GM12872 (cell line): ENCODE measurements at regions not wholly inside any gene's neighbourhood (a gene's known extent, or its start where the extent isn't known, plus 50 kb on each side); places are given as distances from the start of the nearest gene placed in this dataset.

Experiments
- TF ChIP-seq, protein P1 (sequence below): IDR thresholded peaks from 3 replicates; pipeline ENCODE4 v1.5.1; 2011; ENCODE audit warnings: low read depth, mild to moderate bottlenecking, low read length, moderate library complexity; ENCODE audit not compliant: insufficient read depth

- TF ChIP-seq, protein P1, sequence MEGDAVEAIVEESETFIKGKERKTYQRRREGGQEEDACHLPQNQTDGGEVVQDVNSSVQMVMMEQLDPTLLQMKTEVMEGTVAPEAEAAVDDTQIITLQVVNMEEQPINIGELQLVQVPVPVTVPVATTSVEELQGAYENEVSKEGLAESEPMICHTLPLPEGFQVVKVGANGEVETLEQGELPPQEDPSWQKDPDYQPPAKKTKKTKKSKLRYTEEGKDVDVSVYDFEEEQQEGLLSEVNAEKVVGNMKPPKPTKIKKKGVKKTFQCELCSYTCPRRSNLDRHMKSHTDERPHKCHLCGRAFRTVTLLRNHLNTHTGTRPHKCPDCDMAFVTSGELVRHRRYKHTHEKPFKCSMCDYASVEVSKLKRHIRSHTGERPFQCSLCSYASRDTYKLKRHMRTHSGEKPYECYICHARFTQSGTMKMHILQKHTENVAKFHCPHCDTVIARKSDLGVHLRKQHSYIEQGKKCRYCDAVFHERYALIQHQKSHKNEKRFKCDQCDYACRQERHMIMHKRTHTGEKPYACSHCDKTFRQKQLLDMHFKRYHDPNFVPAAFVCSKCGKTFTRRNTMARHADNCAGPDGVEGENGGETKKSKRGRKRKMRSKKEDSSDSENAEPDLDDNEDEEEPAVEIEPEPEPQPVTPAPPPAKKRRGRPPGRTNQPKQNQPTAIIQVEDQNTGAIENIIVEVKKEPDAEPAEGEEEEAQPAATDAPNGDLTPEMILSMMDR, result no peak
Observed at GRCh38 chr10:33937036-33937730, 602.7 kb upstream of the NRP1 start.

GRCh38 chr10:33935350-33935749 lies 600.9 kb upstream of the NRP1 start:
- TF ChIP-seq, protein P1, result no peak

DNA sequence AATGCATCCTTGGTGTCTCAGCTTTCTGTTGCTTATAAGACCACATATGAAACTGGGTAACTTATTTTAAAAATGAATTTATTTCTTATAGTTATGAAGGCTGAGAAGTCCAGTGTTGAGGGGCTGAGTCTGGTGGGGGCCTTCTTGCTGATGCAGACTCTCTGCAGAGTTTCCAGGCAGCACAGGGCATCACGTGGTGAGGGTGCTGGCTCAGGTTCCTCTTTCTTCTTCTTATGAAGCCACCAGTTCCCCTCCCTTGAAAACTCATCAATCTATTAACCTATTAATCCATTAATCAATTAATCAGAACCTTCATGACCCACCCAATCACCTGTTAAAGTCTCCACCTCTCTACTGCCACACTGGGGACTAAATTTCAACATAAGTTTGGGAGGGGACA lies 595.6 kb upstream of the NRP1 start:
- TF ChIP-seq, protein P1, result no peak

- TF ChIP-seq, protein P1, result no peak
Observed at GRCh38 chr10:33927347-33927746, 592.9 kb upstream of the NRP1 start.

- TF ChIP-seq, protein P1, result no peak
Observed at GRCh38 chr10:33921970-33922605, 587.6 kb upstream of the NRP1 start.

- TF ChIP-seq, protein P1, result no peak
Observed at GRCh38 chr10:33920351-33920750, 585.9 kb upstream of the NRP1 start.

DNA sequence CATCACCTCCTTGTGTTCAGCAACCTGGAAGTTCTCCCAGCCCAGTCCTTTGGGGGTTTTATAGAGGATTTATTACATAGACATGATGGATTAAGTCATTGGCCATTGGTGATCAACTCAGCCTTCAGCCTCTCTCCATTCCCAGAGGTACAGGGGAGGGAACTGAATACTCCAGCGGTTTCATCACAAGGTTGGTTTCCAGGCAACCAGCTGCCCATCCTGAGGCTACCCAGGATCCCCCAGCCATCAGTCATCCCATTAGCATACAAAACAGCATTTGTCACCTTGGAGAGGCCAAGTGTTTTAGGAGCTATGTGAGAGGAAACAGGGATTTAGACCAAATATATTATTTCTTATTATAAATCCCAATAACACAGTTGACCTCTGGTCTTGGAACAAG lies 584.8 kb upstream of the NRP1 start:
- TF ChIP-seq, protein P1, result no peak
